HCT116 (cell line): ENCODE measurements at regions not wholly inside any gene's neighbourhood (a gene's known extent, or its start where the extent isn't known, plus 50 kb on each side); places are given as distances from the start of the nearest gene placed in this dataset.

ENCODE experiments used
- ATAC-seq: fragments of 200-7000 bp; cut with Tn5 transposase; 2 replicates; pipeline ENCODE4 v1.9.1; 2020; ENCODE audit warnings: mild to moderate bottlenecking, moderate library complexity
- BruUV-seq: library from RNA; stranded (reverse); fragments of 400-500 nt; replicated peaks from 2 replicates; lab custom pipeline; 2021; lab: Mats Ljungman, UMichigan
- CTCF ChIA-PET: fragments of 300-600 bp; sonication (Branson Sonifier 250); formaldehyde crosslinking; loops from one replicate; lab custom pipeline; 2021; ENCODE audit warnings: antibody characterized with exemption; lab: Charles Lee
- POLR2A ChIA-PET: fragments of 300-600, 350-600 bp; sonication (Branson Sonifier 250); formaldehyde crosslinking; loops from one replicate; lab custom pipeline; 2021; ENCODE audit warnings: antibody characterized with exemption; lab: Charles Lee
- RAD21 ChIA-PET, 2 experiments: fragments of 300-600 bp; sonication (Branson Sonifier 250); formaldehyde crosslinking; loops; one replicate each; lab custom pipeline; 2023; ENCODE audit warnings: low total read pairs in 2 of 2; ENCODE audit not compliant: uncharacterized antibody in 2 of 2, unreplicated experiment in 2 of 2, low non-redundant PET in 1 of 2; lab: Charles Lee
- DNase-seq: peaks from one replicate; pipeline ENCODE4 v3.0.0-alpha.2; 2010; ENCODE audit warnings: low read depth, low spot score
- H2AFZ ChIP-seq: fragments of 200-600 bp; shearing (Covaris generic), sonication (generic); 2 replicates; pipeline ENCODE4 v1.6.1; 2017; ENCODE audit warnings: low read depth, mixed run types, mixed read lengths, antibody characterized with exemption, low read length; ENCODE audit not compliant: poor library complexity, severe bottlenecking
- H3K27ac ChIP-seq: 2 replicates; pipeline ENCODE4 v1.5.1; 2012; ENCODE audit warnings: low read depth, low read length
- H3K27me3 ChIP-seq: fragments of 200-600 bp; sonication (generic); 2 replicates; pipeline ENCODE4 v1.6.1; 2016; ENCODE audit warnings: mixed run types, low read length, mixed read lengths; ENCODE audit not compliant: insufficient read depth
- H3K36me3 ChIP-seq, 2 experiments: fragments of 200-500 bp in 1 of 2; fragments of 200-600 bp in 1 of 2; sonication (Bioruptor generic) in 1 of 2; sonication (generic) in 1 of 2; 2 replicates each; pipeline versions ENCODE4 v1.5.1 to v1.6.1; 2014 to 2016; ENCODE audit warnings: low read length in 2 of 2, inconsistent platforms in 1 of 2, mixed read lengths in 1 of 2, mixed run types in 1 of 2; ENCODE audit not compliant: insufficient read depth in 2 of 2, control insufficient read depth in 1 of 2
- H3K4me1 ChIP-seq, 2 experiments: fragments of 200-600 bp in 1 of 2; sonication (generic) in 1 of 2; 2 replicates each; pipeline versions ENCODE4 v1.5.1 to v1.6.1; 2012 to 2017; ENCODE audit warnings: low read length in 2 of 2, inconsistent platforms in 1 of 2, mild to moderate bottlenecking in 1 of 2, mixed read lengths in 1 of 2, mixed run types in 1 of 2, moderate library complexity in 1 of 2; ENCODE audit not compliant: insufficient read depth in 2 of 2, control insufficient read depth in 1 of 2
- H3K4me2 ChIP-seq: fragments of 200-600 bp; sonication (generic); 2 replicates; pipeline ENCODE4 v1.6.1; 2017; ENCODE audit warnings: mixed run types, low read length, mixed read lengths
- H3K4me3 ChIP-seq, 2 experiments: fragments of 200-600 bp in 1 of 2; sonication (generic) in 1 of 2; replicated peaks in 1 of 2; 2 replicates each; pipeline ENCODE4 v1.5.1; 2011 to 2016; ENCODE audit warnings: low read length in 2 of 2, control low read depth in 1 of 2, low read depth in 1 of 2, mild to moderate bottlenecking in 1 of 2, mixed read lengths in 1 of 2, mixed run types in 1 of 2
- H3K79me2 ChIP-seq: fragments of 200-600 bp; sonication (generic); 2 replicates; pipeline ENCODE4 v1.6.1; 2017; ENCODE audit warnings: mild to moderate bottlenecking, mixed run types, low read length, moderate library complexity, mixed read lengths; ENCODE audit not compliant: insufficient read depth
- H3K9ac ChIP-seq: fragments of 200-600 bp; sonication (generic); 2 replicates; pipeline ENCODE4 v1.6.1; 2016; ENCODE audit warnings: low read length, mixed read lengths
- H3K9me2 ChIP-seq: fragments of 200-600 bp; sonication (generic), shearing (Covaris generic); 2 replicates; pipeline ENCODE4 v1.6.1; 2017; ENCODE audit warnings: mixed run types, mild to moderate bottlenecking, moderate library complexity; ENCODE audit not compliant: insufficient read depth
- H3K9me3 ChIP-seq, 2 experiments: fragments of 200-500 bp in 1 of 2; fragments of 200-600 bp in 1 of 2; sonication (Bioruptor generic) in 1 of 2; sonication (generic) in 1 of 2; 2 replicates each; pipeline ENCODE4 v1.6.1; 2014 to 2017; ENCODE audit warnings: low read length in 2 of 2, mixed read lengths in 2 of 2, inconsistent platforms in 1 of 2, low read depth in 1 of 2, mild to moderate bottlenecking in 1 of 2, mixed run types in 1 of 2, moderate library complexity in 1 of 2; ENCODE audit not compliant: control insufficient read depth in 1 of 2, insufficient read depth in 1 of 2
- H4K20me1 ChIP-seq: fragments of 200-600 bp; sonication (generic), shearing (Covaris generic); 2 replicates; pipeline ENCODE4 v1.6.1; 2017; ENCODE audit warnings: mixed run types, mild to moderate bottlenecking, moderate library complexity; ENCODE audit not compliant: insufficient read depth
- CBX3 ChIP-seq: IDR thresholded peaks from 2 replicates; pipeline ENCODE4 v1.6.1; 2012; ENCODE audit warnings: low read depth
- EGR1 ChIP-seq: IDR thresholded peaks from 2 replicates; pipeline ENCODE4 v1.6.1; 2012; ENCODE audit warnings: low read depth
- ELF1 ChIP-seq: IDR thresholded peaks from 2 replicates; pipeline ENCODE4 v1.6.1; 2012; ENCODE audit warnings: low read depth, borderline replicate concordance
- JUND ChIP-seq: IDR thresholded peaks from 2 replicates; pipeline ENCODE4 v1.6.1; 2012
- POLR2AphosphoS5 ChIP-seq: IDR thresholded peaks from 2 replicates; pipeline ENCODE4 v1.6.1; 2011; ENCODE audit warnings: mild to moderate bottlenecking, low read depth, low read length, moderate library complexity
- RAD21 ChIP-seq: IDR thresholded peaks from 2 replicates; pipeline ENCODE4 v1.6.1; 2012; ENCODE audit warnings: low read depth, mild to moderate bottlenecking
- SIN3A ChIP-seq: IDR thresholded peaks from 2 replicates; pipeline ENCODE4 v1.6.1; 2012; ENCODE audit warnings: low read depth
- SP1 ChIP-seq: IDR thresholded peaks from 2 replicates; pipeline ENCODE4 v1.6.1; 2012; ENCODE audit warnings: low read depth
- SRF ChIP-seq: IDR thresholded peaks from 2 replicates; pipeline ENCODE4 v1.6.1; 2012; ENCODE audit warnings: low read depth
- TCF7L2 ChIP-seq: IDR thresholded peaks from 2 replicates; pipeline ENCODE4 v1.7.0; 2011; ENCODE audit warnings: borderline replicate concordance, inconsistent platforms; ENCODE audit not compliant: insufficient read depth, insufficient read length; ENCODE audit errors: extremely low read depth
- ZFX ChIP-seq: fragments of 450-650 bp; IDR thresholded peaks from 2 replicates; pipeline ENCODE4 v1.6.1; 2017
- ZNF274 ChIP-seq: fragments of 200-500 bp; sonication (Bioruptor generic); IDR thresholded peaks from 2 replicates; pipeline ENCODE4 v1.6.1; 2014; ENCODE audit warnings: mild to moderate bottlenecking, low read depth, low read length, inconsistent platforms
- intact Hi-C: fragments of 100-400 bp; cut with micrococcal nuclease; formaldehyde crosslinking; loops from 2 replicates; pipeline ENCODE4 v1.10.0; 2022
- TF ChIP-seq, protein P1 (sequence below): IDR thresholded peaks from 2 replicates; pipeline ENCODE4 v1.6.1; 2012
- TF ChIP-seq, protein P2 (sequence below), 3 experiments: fragments of 200-600 bp in 1 of 3; sonication (generic) in 1 of 3; IDR thresholded peaks in 2 of 3; conservative IDR thresholded peaks in 1 of 3; 2 replicates each; pipeline ENCODE4 v1.5.1; 2012 to 2017; ENCODE audit warnings: low read depth in 2 of 3, low read length in 2 of 3, antibody characterized with exemption in 1 of 3, borderline replicate concordance in 1 of 3, control low read depth in 1 of 3, mild to moderate bottlenecking in 1 of 3, mixed read lengths in 1 of 3, mixed run types in 1 of 3, moderate library complexity in 1 of 3; ENCODE audit not compliant: insufficient read depth in 1 of 3
- TF ChIP-seq, protein P3 (sequence below): IDR thresholded peaks from 2 replicates; pipeline ENCODE4 v1.6.1; 2012; ENCODE audit warnings: low read depth
- TF ChIP-seq, protein P4 (sequence below): IDR thresholded peaks from 2 replicates; pipeline ENCODE4 v1.6.1; 2012
- TF ChIP-seq, protein P5 (sequence below): IDR thresholded peaks from 2 replicates; pipeline ENCODE4 v1.6.1; 2011; ENCODE audit warnings: mild to moderate bottlenecking, low read length, moderate library complexity; ENCODE audit not compliant: insufficient replicate concordance; ENCODE audit errors: extremely low read depth

DNA sequence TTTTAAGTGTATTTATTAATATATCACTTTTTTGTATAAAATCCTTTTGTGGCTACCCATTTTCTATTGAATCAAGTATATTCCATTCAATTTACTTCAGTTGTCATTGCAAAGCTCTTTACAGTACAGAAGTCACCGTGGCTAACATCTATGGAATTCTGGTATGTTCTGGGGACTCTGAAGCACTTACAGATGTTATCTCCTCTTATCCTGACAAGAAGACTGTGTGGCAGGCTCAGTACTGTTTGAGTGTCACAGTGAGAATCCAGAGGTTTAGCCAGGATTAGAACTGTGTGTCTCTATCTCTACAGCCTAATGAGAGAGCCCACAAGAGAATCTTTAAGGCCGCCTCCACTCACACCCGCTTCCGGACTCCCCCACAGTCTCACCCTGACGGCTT is 78.2 kb upstream of the SORBS2 start:
- ATAC-seq (no peak), DNase-seq (no peak)
- intact Hi-C loops: no loop called here
- no peak overlapping the region for H3K9ac ChIP-seq
- no peaks in the 10 kb centered on the region for H3K9me2 ChIP-seq
- ChIA-PET CTCF (no interaction called here), RAD21 (no interaction called here), POLR2A (no interaction called here)
- no peak overlapping the region for H2AFZ ChIP-seq
- H3K9me3 ChIP-seq: no peaks in the 10 kb centered on the region
- no peaks in the 10 kb centered on the region for H3K36me3 ChIP-seq
- no peaks in the 10 kb centered on the region for H3K79me2 ChIP-seq
- TF ChIP-seq POLR2AphosphoS5 (no peak), ZNF274 (no peak), TCF7L2 (no peak), ELF1 (no peak), SIN3A (no peak), EGR1 (no peak), CBX3 (no peak), SRF (no peak), SP1 (no peak), ZFX (no peak), JUND (no peak), RAD21 (no peak)
- TF ChIP-seq, protein P1, sequence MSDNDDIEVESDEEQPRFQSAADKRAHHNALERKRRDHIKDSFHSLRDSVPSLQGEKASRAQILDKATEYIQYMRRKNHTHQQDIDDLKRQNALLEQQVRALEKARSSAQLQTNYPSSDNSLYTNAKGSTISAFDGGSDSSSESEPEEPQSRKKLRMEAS: no peak
- TF ChIP-seq, protein P2, sequence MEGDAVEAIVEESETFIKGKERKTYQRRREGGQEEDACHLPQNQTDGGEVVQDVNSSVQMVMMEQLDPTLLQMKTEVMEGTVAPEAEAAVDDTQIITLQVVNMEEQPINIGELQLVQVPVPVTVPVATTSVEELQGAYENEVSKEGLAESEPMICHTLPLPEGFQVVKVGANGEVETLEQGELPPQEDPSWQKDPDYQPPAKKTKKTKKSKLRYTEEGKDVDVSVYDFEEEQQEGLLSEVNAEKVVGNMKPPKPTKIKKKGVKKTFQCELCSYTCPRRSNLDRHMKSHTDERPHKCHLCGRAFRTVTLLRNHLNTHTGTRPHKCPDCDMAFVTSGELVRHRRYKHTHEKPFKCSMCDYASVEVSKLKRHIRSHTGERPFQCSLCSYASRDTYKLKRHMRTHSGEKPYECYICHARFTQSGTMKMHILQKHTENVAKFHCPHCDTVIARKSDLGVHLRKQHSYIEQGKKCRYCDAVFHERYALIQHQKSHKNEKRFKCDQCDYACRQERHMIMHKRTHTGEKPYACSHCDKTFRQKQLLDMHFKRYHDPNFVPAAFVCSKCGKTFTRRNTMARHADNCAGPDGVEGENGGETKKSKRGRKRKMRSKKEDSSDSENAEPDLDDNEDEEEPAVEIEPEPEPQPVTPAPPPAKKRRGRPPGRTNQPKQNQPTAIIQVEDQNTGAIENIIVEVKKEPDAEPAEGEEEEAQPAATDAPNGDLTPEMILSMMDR (IDR thresholded peaks at IDR 0.05 in 2 of 3, conservative IDR thresholded peaks at IDR 0.05 in 1 of 3; ENCODE audit: borderline replicate concordance in 1 of 3, insufficient read depth in 1 of 3, low read depth in 2 of 3, low read length in 2 of 3): no peak
- TF ChIP-seq, protein P3, sequence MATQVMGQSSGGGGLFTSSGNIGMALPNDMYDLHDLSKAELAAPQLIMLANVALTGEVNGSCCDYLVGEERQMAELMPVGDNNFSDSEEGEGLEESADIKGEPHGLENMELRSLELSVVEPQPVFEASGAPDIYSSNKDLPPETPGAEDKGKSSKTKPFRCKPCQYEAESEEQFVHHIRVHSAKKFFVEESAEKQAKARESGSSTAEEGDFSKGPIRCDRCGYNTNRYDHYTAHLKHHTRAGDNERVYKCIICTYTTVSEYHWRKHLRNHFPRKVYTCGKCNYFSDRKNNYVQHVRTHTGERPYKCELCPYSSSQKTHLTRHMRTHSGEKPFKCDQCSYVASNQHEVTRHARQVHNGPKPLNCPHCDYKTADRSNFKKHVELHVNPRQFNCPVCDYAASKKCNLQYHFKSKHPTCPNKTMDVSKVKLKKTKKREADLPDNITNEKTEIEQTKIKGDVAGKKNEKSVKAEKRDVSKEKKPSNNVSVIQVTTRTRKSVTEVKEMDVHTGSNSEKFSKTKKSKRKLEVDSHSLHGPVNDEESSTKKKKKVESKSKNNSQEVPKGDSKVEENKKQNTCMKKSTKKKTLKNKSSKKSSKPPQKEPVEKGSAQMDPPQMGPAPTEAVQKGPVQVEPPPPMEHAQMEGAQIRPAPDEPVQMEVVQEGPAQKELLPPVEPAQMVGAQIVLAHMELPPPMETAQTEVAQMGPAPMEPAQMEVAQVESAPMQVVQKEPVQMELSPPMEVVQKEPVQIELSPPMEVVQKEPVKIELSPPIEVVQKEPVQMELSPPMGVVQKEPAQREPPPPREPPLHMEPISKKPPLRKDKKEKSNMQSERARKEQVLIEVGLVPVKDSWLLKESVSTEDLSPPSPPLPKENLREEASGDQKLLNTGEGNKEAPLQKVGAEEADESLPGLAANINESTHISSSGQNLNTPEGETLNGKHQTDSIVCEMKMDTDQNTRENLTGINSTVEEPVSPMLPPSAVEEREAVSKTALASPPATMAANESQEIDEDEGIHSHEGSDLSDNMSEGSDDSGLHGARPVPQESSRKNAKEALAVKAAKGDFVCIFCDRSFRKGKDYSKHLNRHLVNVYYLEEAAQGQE: no peak
- TF ChIP-seq, protein P4, sequence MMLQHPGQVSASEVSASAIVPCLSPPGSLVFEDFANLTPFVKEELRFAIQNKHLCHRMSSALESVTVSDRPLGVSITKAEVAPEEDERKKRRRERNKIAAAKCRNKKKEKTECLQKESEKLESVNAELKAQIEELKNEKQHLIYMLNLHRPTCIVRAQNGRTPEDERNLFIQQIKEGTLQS: no peak
- TF ChIP-seq, protein P5, sequence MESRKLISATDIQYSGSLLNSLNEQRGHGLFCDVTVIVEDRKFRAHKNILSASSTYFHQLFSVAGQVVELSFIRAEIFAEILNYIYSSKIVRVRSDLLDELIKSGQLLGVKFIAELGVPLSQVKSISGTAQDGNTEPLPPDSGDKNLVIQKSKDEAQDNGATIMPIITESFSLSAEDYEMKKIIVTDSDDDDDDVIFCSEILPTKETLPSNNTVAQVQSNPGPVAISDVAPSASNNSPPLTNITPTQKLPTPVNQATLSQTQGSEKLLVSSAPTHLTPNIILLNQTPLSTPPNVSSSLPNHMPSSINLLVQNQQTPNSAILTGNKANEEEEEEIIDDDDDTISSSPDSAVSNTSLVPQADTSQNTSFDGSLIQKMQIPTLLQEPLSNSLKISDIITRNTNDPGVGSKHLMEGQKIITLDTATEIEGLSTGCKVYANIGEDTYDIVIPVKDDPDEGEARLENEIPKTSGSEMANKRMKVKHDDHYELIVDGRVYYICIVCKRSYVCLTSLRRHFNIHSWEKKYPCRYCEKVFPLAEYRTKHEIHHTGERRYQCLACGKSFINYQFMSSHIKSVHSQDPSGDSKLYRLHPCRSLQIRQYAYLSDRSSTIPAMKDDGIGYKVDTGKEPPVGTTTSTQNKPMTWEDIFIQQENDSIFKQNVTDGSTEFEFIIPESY: no peak
- no peak overlapping the region for H3K4me2 ChIP-seq
- H3K27me3 ChIP-seq: no peaks in the 10 kb centered on the region
- no peaks in the 10 kb centered on the region for H3K4me1 ChIP-seq
- no peak overlapping the region for H3K4me3 ChIP-seq
- no peak overlapping the region for H3K27ac ChIP-seq
- no peaks in the 10 kb centered on the region for H4K20me1 ChIP-seq
- no TSS peak for BruUV-seq
